HUES6 (cell line): ENCODE measurements at regions not wholly inside any gene's neighbourhood (a gene's known extent, or its start where the extent isn't known, plus 50 kb on each side); places are given as distances from the start of the nearest gene placed in this dataset.

ENCODE experiments used
- H3K27ac ChIP-seq: 2 replicates; pipeline ENCODE4 v1.7.0; 2013; ENCODE audit warnings: low read depth, mild to moderate bottlenecking, low read length, inconsistent platforms
- H3K27me3 ChIP-seq: 2 replicates; pipeline ENCODE4 v1.6.1; 2013; ENCODE audit warnings: low read length; ENCODE audit not compliant: control insufficient read depth, insufficient read depth
- H3K36me3 ChIP-seq: 2 replicates; pipeline ENCODE4 v1.6.1; 2013; ENCODE audit warnings: low read length; ENCODE audit not compliant: control insufficient read depth, insufficient read depth
- H3K4me1 ChIP-seq: 2 replicates; pipeline ENCODE4 v1.6.1; 2013; ENCODE audit warnings: low read length; ENCODE audit not compliant: control insufficient read depth, insufficient read depth
- H3K4me3 ChIP-seq: 2 replicates; pipeline ENCODE4 v1.5.1; 2013; ENCODE audit warnings: low read depth, low read length
- H3K9ac ChIP-seq: one replicate; pipeline ENCODE4 v1.6.1; 2013; ENCODE audit warnings: mild to moderate bottlenecking, low read length
- H3K9me3 ChIP-seq: 2 replicates; pipeline ENCODE4 v1.6.1; 2013; ENCODE audit warnings: low read depth, low read length; ENCODE audit not compliant: control insufficient read depth, insufficient read depth

DNA sequence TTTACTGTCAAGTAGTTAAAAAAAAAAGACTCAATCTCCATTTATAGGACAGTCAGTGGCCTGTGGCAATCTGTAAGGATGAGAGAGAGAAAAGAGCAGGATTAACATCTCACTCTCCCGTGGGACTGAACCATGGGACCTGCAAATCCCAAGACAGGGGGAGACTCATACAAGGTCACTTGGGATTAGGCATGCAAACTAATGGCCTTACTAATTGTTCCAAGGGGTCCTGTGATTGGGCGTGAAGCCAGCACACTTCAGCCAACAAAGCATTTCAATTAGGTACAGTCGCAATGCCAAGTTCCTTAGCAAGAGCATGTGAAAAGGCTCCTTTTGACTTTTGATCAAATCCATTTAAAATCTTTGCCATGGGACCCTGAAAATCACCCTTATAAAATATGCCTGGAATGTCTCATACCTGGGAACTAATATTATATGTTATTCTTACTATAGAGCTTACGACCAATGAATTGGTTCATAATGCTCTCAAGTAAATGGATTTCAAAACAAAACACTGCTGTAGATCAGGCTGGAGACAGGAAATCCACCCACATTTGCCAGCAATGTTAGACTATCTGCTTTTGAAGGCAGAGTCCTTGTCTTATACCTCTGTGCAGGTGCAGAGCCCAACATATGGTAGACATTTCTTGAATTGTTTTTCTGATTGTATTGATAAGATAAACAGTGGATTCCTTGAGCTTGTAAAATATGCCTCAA is 412.5 kb downstream of the GJA1 start:
- Histone ChIP-seq H3K4me3 (no peak overlapping the region), H3K27ac (no peak overlapping the region), H3K4me1 (peaks cover 31% of the 10 kb centered on the region), H3K9me3 (no peaks in the 10 kb centered on the region), H3K36me3 (no peaks in the 10 kb centered on the region), H3K9ac (no peak overlapping the region), H3K27me3 (no peaks in the 10 kb centered on the region)

DNA sequence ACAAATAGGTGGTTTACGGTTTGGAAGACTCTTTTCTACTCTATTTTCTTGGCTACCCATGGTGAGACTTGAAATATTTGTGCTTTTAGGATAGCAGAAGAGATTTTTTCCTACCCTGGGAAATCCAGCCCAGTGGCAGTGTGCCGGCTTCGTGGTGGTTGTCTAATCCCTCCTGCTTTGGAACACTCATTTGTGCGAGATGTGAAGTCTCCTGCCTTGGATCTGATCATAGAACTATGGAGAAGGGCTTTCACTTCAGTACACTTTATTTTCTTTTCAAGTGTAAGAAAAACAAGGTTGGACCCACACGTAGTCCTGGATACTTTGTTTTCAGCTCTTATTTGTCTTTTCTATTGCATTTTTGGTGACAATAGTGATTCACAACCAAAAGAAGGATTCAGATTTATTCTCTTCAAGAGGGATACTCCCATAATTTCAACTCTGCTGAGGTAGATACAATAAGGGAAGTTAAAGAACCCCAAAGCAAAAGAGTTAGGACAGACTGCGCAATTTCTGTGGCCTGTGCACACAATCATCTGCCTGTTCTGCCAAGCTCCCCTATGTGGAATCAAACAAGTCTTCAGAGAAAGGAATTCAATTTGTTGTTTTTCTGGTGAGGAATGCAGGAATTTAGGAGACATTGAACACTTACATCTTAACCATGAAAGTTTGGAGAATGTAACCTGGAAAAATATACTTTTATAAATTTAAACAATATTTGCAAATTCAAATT is 413.2 kb downstream of the GJA1 start:
- Histone ChIP-seq H3K27ac (no peak overlapping the region), H3K36me3 (no peaks in the 10 kb centered on the region)

DNA sequence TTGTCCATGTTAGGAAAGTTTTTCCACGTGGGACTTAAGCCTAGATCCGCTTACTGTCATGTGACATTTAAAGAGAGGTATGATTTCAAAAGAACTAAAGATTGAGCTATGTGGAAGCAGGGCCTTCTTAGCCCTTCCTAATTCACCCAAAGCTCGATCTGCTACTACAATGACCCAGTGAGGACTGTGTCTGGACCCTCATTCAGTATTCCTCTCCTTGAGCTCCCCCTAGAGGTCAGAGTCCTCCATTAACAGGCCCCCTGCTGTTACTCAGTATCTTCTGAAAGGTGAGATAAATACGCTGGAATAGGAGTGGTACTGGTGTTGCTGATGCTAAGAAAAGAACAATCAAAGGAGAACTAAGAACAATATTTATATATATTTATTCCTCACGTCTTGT is 414.0 kb downstream of the GJA1 start:
- Histone ChIP-seq H3K27ac (no peak overlapping the region), H3K4me3 (no peak overlapping the region), H3K9me3 (no peaks in the 10 kb centered on the region), H3K9ac (no peak overlapping the region), H3K36me3 (no peaks in the 10 kb centered on the region), H3K4me1 (peaks cover 41% of the 10 kb centered on the region), H3K27me3 (no peaks in the 10 kb centered on the region)

More for the DNA sequence above, 413.2 kb downstream of the GJA1 start:
- no peak overlapping the region for H3K4me3 ChIP-seq
- no peak overlapping the region for H3K9ac ChIP-seq
- peaks cover 33% of the 10 kb centered on the region for H3K4me1 ChIP-seq
- no peaks in the 10 kb centered on the region for H3K9me3 ChIP-seq
- H3K27me3 ChIP-seq, result no peaks in the 10 kb centered on the region

GRCh38 chr6:121851056-121851455 is 415.6 kb downstream of the GJA1 start:
- H3K4me3 ChIP-seq, result no peak overlapping the region
- no peaks in the 10 kb centered on the region for H3K27me3 ChIP-seq
- no peaks in the 10 kb centered on the region for H3K9me3 ChIP-seq
- H3K27ac ChIP-seq, result no peak overlapping the region
- no peaks in the 10 kb centered on the region for H3K36me3 ChIP-seq
- no peak overlapping the region for H3K9ac ChIP-seq
- H3K4me1 ChIP-seq, result peaks cover 42% of the 10 kb centered on the region

DNA sequence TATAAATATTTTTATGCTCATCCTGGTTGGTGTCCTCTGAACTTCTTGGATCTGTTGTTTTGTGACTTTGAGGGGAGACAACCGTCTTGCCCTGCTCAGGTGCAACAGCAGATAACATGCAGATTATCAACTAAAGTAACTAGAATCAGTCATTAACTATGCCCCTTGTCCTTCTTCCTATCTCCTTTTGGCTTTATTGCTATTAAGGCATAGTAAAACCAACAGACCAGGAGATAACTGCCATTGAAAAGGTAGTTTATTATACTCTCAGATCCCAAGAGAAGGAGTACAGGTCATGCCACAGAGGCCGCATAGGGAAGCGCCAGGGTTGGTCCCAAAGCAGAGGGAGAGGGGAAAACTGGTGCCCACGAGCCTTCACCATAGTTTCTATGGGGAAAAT is 418.2 kb downstream of the GJA1 start:
- peaks cover 31% of the 10 kb centered on the region for H3K4me1 ChIP-seq
- no peak overlapping the region for H3K4me3 ChIP-seq

DNA sequence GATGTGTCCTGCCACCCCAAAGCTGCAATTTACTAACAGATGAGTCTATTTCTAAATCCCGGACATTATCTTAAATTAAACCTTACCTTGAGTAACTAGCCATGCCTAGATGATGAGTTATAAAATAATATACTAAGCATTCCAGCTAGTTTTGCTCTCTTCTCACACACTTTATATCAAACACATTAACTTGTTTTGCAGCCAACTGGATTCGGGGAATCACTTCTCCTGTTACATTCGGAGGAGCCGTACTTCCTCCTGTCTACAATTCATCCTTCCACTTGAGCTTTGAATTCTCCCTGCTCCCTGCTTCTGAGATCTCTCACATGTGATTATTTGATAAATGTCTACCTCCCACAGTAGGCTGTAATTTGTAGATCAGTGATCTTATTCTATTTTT is 420.1 kb downstream of the GJA1 start:
- no peak overlapping the region for H3K9ac ChIP-seq
- no peak overlapping the region for H3K27ac ChIP-seq
- no peaks in the 10 kb centered on the region for H3K27me3 ChIP-seq
- H3K9me3 ChIP-seq, result no peaks in the 10 kb centered on the region
- no peaks in the 10 kb centered on the region for H3K36me3 ChIP-seq
- no peak overlapping the region for H3K4me3 ChIP-seq
- peaks cover 18% of the 10 kb centered on the region for H3K4me1 ChIP-seq

More for the DNA sequence above, 418.2 kb downstream of the GJA1 start:
- no peaks in the 10 kb centered on the region for H3K27me3 ChIP-seq
- no peaks in the 10 kb centered on the region for H3K9me3 ChIP-seq
- no peaks in the 10 kb centered on the region for H3K36me3 ChIP-seq
- H3K27ac ChIP-seq, result no peak overlapping the region
- no peak overlapping the region for H3K9ac ChIP-seq

DNA sequence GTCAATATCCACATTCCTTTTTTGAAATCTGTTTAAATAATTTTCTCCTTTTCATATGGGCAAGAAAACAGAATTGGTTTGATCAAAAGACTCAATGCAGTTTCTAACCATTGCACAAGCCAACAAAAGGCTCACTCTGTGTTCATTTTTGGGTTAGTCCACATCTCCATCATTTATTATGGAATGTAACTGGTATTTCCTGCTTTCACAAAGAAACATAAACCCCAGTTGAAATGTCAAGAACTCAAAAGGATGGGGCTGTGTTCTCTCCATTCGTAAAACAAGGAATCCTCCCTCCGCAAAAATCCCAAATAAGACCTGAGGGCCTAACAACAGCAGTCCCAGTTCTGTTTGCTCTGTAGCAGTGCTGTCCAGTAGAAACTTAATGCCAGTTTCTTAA is 420.9 kb downstream of the GJA1 start:
- H3K4me1 ChIP-seq, result peaks cover 13% of the 10 kb centered on the region
- H3K4me3 ChIP-seq, result no peak overlapping the region
- no peak overlapping the region for H3K27ac ChIP-seq
- H3K27me3 ChIP-seq, result no peaks in the 10 kb centered on the region
- no peak overlapping the region for H3K9ac ChIP-seq
- H3K9me3 ChIP-seq, result no peaks in the 10 kb centered on the region
- H3K36me3 ChIP-seq, result no peaks in the 10 kb centered on the region

- Histone ChIP-seq H3K27ac (no peak overlapping the region), H3K9ac (no peak overlapping the region), H3K4me1 (peaks cover 11% of the 10 kb centered on the region), H3K27me3 (no peaks in the 10 kb centered on the region), H3K9me3 (no peaks in the 10 kb centered on the region), H3K36me3 (no peaks in the 10 kb centered on the region), H3K4me3 (no peak overlapping the region)
Measured at GRCh38 chr6:121857551-121857950, 422.1 kb downstream of the GJA1 start.

GRCh38 chr6:121858310-121858709 is 422.9 kb downstream of the GJA1 start:
- Histone ChIP-seq H3K9me3 (no peaks in the 10 kb centered on the region), H3K27me3 (no peaks in the 10 kb centered on the region), H3K9ac (no peak overlapping the region), H3K4me1 (peaks cover 11% of the 10 kb centered on the region), H3K36me3 (no peaks in the 10 kb centered on the region), H3K27ac (no peak overlapping the region), H3K4me3 (no peak overlapping the region)

DNA sequence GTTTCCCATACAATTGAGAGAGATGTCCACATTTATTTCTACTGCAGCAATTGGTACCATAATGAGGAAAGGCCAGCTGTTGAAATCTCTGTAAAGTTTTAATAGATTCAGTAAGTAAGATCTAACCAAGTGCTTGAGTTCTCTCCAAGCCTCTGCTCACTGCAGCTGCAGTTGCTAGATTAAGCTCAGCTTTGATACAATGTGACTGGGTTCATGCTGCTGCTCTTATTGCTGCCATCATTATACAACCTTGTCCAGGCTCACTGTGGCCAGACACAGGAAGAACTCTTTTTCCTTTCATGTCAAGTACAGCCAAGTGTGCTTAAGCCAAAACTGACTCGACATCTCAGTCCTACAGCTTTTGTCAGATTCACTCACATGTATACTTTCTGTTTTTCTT is 423.5 kb downstream of the GJA1 start:
- H3K4me1 ChIP-seq, result peaks cover 5% of the 10 kb centered on the region
- no peaks in the 10 kb centered on the region for H3K9me3 ChIP-seq
- H3K4me3 ChIP-seq, result no peak overlapping the region
- no peaks in the 10 kb centered on the region for H3K27me3 ChIP-seq
- no peak overlapping the region for H3K9ac ChIP-seq
- no peaks in the 10 kb centered on the region for H3K36me3 ChIP-seq
- no peak overlapping the region for H3K27ac ChIP-seq

DNA sequence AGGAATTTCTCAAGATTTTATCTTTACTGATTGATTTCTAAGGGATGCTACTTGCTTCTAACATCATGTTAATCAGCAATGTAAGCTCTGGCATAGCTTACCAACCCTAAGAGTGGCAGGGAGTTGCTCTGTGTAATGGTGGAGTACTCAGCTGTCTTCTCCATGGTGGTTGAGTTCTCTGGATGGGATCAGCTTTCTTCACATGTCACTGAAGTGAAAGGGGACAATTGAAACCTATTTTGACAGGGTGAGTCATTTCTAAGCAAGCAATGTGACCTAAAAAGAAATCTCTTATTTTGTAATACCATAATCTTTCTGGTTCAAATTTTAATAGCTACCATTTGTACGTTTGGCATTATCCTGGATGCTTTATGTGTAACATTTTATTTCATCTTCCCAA is 430.4 kb downstream of the GJA1 start:
- Histone ChIP-seq H3K36me3 (no peaks in the 10 kb centered on the region), H3K4me1 (no peaks in the 10 kb centered on the region; the same call in 1 of the 2 replicates), H3K4me3 (no peak overlapping the region), H3K27me3 (no peaks in the 10 kb centered on the region), H3K9me3 (no peaks in the 10 kb centered on the region), H3K27ac (no peak overlapping the region), H3K9ac (no peak overlapping the region)
